ENCODE measurements at regions not wholly inside any gene's neighbourhood (a gene's known extent, or its start where the extent isn't known, plus 50 kb on each side); places are given as distances from the start of the nearest gene placed in this dataset.

- Histone ChIP-seq H3K4me1 (no peaks in the 10 kb centered on the region), H3K4me3 (no peak overlapping the region), H3K36me3 (no peaks in the 10 kb centered on the region), H3K27me3 (no peaks in the 10 kb centered on the region), H3K9me3 (no peaks in the 10 kb centered on the region), H3K27ac (no peak overlapping the region)
- in situ Hi-C loops (cut with MboI; ENCODE audit: low pct_ligation_motif_present in 1 of 4, low pct_unique_long_range_greater_than_20kb in 1 of 4, low sequenced_read_pairs in 3 of 4), result no loop called here
- TF ChIP-seq POLR2AphosphoS5 (IDR thresholded peaks at IDR 0.05), result no peak
- TF ChIP-seq POLR2A (IDR thresholded peaks at IDR 0.05), result no peak
- TF ChIP-seq CTCF (IDR thresholded peaks at IDR 0.05), result no peak
- no peak for TF ChIP-seq EP300 (IDR thresholded peaks at IDR 0.05; ENCODE audit: low read depth)
- intact Hi-C loops (cut with DNase I; ENCODE audit: low total_unique reads), result no loop called here
- no peak for DNase-seq
- 96% methylated on average over 1 of the region's 1 CpG; no CpG with 5 or more reads in 1 of the 2 donors for WGBS, 2 donors (ENCODE audit: low coverage in 1 of 2)
Measured at GRCh38 chr6:14671937-14672336, 554.4 kb downstream of the CD83 start.

- H3K27me3 ChIP-seq, result no peaks in the 10 kb centered on the region
- in situ Hi-C loops (cut with MboI; ENCODE audit: low pct_ligation_motif_present in 1 of 4, low pct_unique_long_range_greater_than_20kb in 1 of 4, low sequenced_read_pairs in 3 of 4) (no loop called here), intact Hi-C loops (cut with DNase I; ENCODE audit: low total_unique reads) (no loop called here)
- DNase-seq, result no peak
- no peak for TF ChIP-seq POLR2A (IDR thresholded peaks at IDR 0.05)
- TF ChIP-seq CTCF (IDR thresholded peaks at IDR 0.05), result no peak
- no peak for TF ChIP-seq POLR2AphosphoS5 (IDR thresholded peaks at IDR 0.05)
- TF ChIP-seq EP300 (IDR thresholded peaks at IDR 0.05; ENCODE audit: low read depth), result no peak
- WGBS, 2 donors (ENCODE audit: low coverage in 1 of 2), result 83% methylated on average over 2 of the region's 2 CpGs; no CpG with 5 or more reads in 1 of the 2 donors
- no peak overlapping the region for H3K4me3 ChIP-seq
- H3K9me3 ChIP-seq, result no peaks in the 10 kb centered on the region
- H3K4me1 ChIP-seq, result no peaks in the 10 kb centered on the region
- H3K27ac ChIP-seq, result no peak overlapping the region
- no peaks in the 10 kb centered on the region for H3K36me3 ChIP-seq
Measured at GRCh38 chr6:14673201-14673600, 555.6 kb downstream of the CD83 start.

GRCh38 chr6:14674458-14674857, 556.9 kb downstream of the CD83 start:
- TF ChIP-seq EP300 (IDR thresholded peaks at IDR 0.05; ENCODE audit: low read depth) (no peak), POLR2A (IDR thresholded peaks at IDR 0.05) (no peak), POLR2AphosphoS5 (IDR thresholded peaks at IDR 0.05) (no peak), CTCF (IDR thresholded peaks at IDR 0.05) (no peak)
- H3K36me3 ChIP-seq, result no peaks in the 10 kb centered on the region
- in situ Hi-C loops (cut with MboI; ENCODE audit: low pct_ligation_motif_present in 1 of 4, low pct_unique_long_range_greater_than_20kb in 1 of 4, low sequenced_read_pairs in 3 of 4), result no loop called here
- DNase-seq, result no peak
- 89 to 94% methylated on average over 2 to 4 of the region's 4 CpGs for WGBS, 2 donors (ENCODE audit: low coverage in 1 of 2)
- intact Hi-C loops (cut with DNase I; ENCODE audit: low total_unique reads), result no loop called here
- H3K4me3 ChIP-seq, result no peak overlapping the region
- H3K9me3 ChIP-seq, result no peaks in the 10 kb centered on the region
- H3K27me3 ChIP-seq, result no peaks in the 10 kb centered on the region
- no peak overlapping the region for H3K27ac ChIP-seq
- H3K4me1 ChIP-seq, result no peaks in the 10 kb centered on the region

GRCh38 chr6:14674867-14675648, 557.5 kb downstream of the CD83 start:
- H3K36me3 ChIP-seq, result no peaks in the 10 kb centered on the region
- H3K4me1 ChIP-seq, result no peaks in the 10 kb centered on the region
- H3K4me3 ChIP-seq, result no peak overlapping the region
- WGBS, 2 donors (ENCODE audit: low coverage in 1 of 2), result 86 to 90% methylated on average over 6 to 7 of the region's 7 CpGs
- in situ Hi-C loops (cut with MboI; ENCODE audit: low pct_ligation_motif_present in 1 of 4, low pct_unique_long_range_greater_than_20kb in 1 of 4, low sequenced_read_pairs in 3 of 4) (no loop called here), intact Hi-C loops (cut with DNase I; ENCODE audit: low total_unique reads) (no loop called here)
- no peaks in the 10 kb centered on the region for H3K9me3 ChIP-seq
- H3K27me3 ChIP-seq, result no peaks in the 10 kb centered on the region
- H3K27ac ChIP-seq, result no peak overlapping the region
- no peak for DNase-seq
- TF ChIP-seq POLR2A (IDR thresholded peaks at IDR 0.05) (no peak), EP300 (IDR thresholded peaks at IDR 0.05; ENCODE audit: low read depth) (no peak), POLR2AphosphoS5 (IDR thresholded peaks at IDR 0.05) (no peak), CTCF (IDR thresholded peaks at IDR 0.05) (no peak)
